ENCODE measurements at regions not wholly inside any gene's neighbourhood (a gene's known extent, or its start where the extent isn't known, plus 50 kb on each side); places are given as distances from the start of the nearest gene placed in this dataset.

- peaks cover 8% of the 10 kb centered on the region for H3K4me1 ChIP-seq
- no peak overlapping the region for H2AFZ ChIP-seq (replicated peaks)
- no peaks in the 10 kb centered on the region for H4K20me1 ChIP-seq (ENCODE audit: low read depth)
- no peaks in the 10 kb centered on the region for H3K9me3 ChIP-seq (ENCODE audit: low read depth)
- H3K9me3 Mint-ChIP-seq, result no peaks in the 10 kb centered on the region
- no peaks in the 10 kb centered on the region for H3F3A ChIP-seq (ENCODE audit: low read depth)
- H3K27ac ChIP-seq, result no peak overlapping the region
- H3K27ac Mint-ChIP-seq, result no peak overlapping the region
- H3K4me1 Mint-ChIP-seq, result no peaks in the 10 kb centered on the region
- no peak overlapping the region for H3K4me3 ChIP-seq
- H3K4me2 ChIP-seq, result no peak overlapping the region
- H3K4me3 Mint-ChIP-seq, result no peak overlapping the region
- no peaks in the 10 kb centered on the region for H3K27me3 ChIP-seq
- no peaks in the 10 kb centered on the region for H3K27me3 Mint-ChIP-seq (ENCODE audit: insufficient read depth, low read depth)
- no peaks in the 10 kb centered on the region for H3K79me2 ChIP-seq (ENCODE audit: low read depth)
- no peaks in the 10 kb centered on the region for H3K36me3 Mint-ChIP-seq
- no peak overlapping the region for H3K9ac ChIP-seq
- no peak for DNase-seq (ENCODE audit: low spot score)
- TF ChIP-seq CTCF (IDR thresholded peaks at IDR 0.05) (no peak), EZH2 (IDR thresholded peaks at IDR 0.05) (no peak), EZH2phosphoT487 (IDR thresholded peaks at IDR 0.05) (no peak)
- H3K36me3 ChIP-seq, result no peaks in the 10 kb centered on the region
Measured at GRCh38 chr9:3700772-3701171, 175.0 kb upstream of the RFX3 start.

- TF ChIP-seq CTCF (IDR thresholded peaks at IDR 0.05), result no peak
- TF ChIP-seq EZH2phosphoT487 (IDR thresholded peaks at IDR 0.05), result no peak
- TF ChIP-seq EZH2 (IDR thresholded peaks at IDR 0.05), result no peak
- H3K79me2 ChIP-seq (ENCODE audit: low read depth), result no peaks in the 10 kb centered on the region
- Mint-ChIP-seq H3K27ac (no peak overlapping the region), H3K4me1 (no peaks in the 10 kb centered on the region), H3K4me3 (no peak overlapping the region), H3K36me3 (no peaks in the 10 kb centered on the region), H3K27me3 (ENCODE audit: insufficient read depth, low read depth) (no peaks in the 10 kb centered on the region), H3K9me3 (no peaks in the 10 kb centered on the region)
- H3K27ac ChIP-seq, result no peak overlapping the region
- no peak overlapping the region for H3K4me2 ChIP-seq
- H3K4me1 ChIP-seq, result peaks cover 8% of the 10 kb centered on the region
- H4K20me1 ChIP-seq (ENCODE audit: low read depth), result no peaks in the 10 kb centered on the region
- DNase-seq (ENCODE audit: low spot score), result no peak
- H3K4me3 ChIP-seq, result no peak overlapping the region
- no peaks in the 10 kb centered on the region for H3F3A ChIP-seq (ENCODE audit: low read depth)
- no peak overlapping the region for H2AFZ ChIP-seq (replicated peaks)
- no peaks in the 10 kb centered on the region for H3K36me3 ChIP-seq
- H3K27me3 ChIP-seq, result no peaks in the 10 kb centered on the region
- no peaks in the 10 kb centered on the region for H3K9me3 ChIP-seq (ENCODE audit: low read depth)
- H3K9ac ChIP-seq, result no peak overlapping the region
Measured at GRCh38 chr9:3699883-3700282, 174.1 kb upstream of the RFX3 start.

GRCh38 chr9:3698531-3698930 is 172.7 kb upstream of the RFX3 start:
- Mint-ChIP-seq H3K9me3 (no peaks in the 10 kb centered on the region), H3K27ac (no peak overlapping the region), H3K27me3 (ENCODE audit: insufficient read depth, low read depth) (no peaks in the 10 kb centered on the region), H3K4me3 (no peak overlapping the region), H3K4me1 (no peaks in the 10 kb centered on the region), H3K36me3 (no peaks in the 10 kb centered on the region)
- no peak for DNase-seq (ENCODE audit: low spot score)
- H3K27ac ChIP-seq, result no peak overlapping the region
- no peak overlapping the region for H3K4me2 ChIP-seq
- peaks cover 8% of the 10 kb centered on the region for H3K4me1 ChIP-seq
- H3K79me2 ChIP-seq (ENCODE audit: low read depth), result no peaks in the 10 kb centered on the region
- H2AFZ ChIP-seq (replicated peaks), result no peak overlapping the region
- H4K20me1 ChIP-seq (ENCODE audit: low read depth), result no peaks in the 10 kb centered on the region
- H3K9me3 ChIP-seq (ENCODE audit: low read depth), result no peaks in the 10 kb centered on the region
- no peak overlapping the region for H3K9ac ChIP-seq
- H3K4me3 ChIP-seq, result no peak overlapping the region
- no peaks in the 10 kb centered on the region for H3K27me3 ChIP-seq
- TF ChIP-seq EZH2 (IDR thresholded peaks at IDR 0.05) (no peak), CTCF (IDR thresholded peaks at IDR 0.05) (no peak), EZH2phosphoT487 (IDR thresholded peaks at IDR 0.05) (no peak)
- no peaks in the 10 kb centered on the region for H3F3A ChIP-seq (ENCODE audit: low read depth)
- no peaks in the 10 kb centered on the region for H3K36me3 ChIP-seq

GRCh38 chr9:3698076-3698475 is 172.3 kb upstream of the RFX3 start:
- no peaks in the 10 kb centered on the region for H3F3A ChIP-seq (ENCODE audit: low read depth)
- no peak overlapping the region for H3K4me3 Mint-ChIP-seq

More at GRCh38 chr9:3698076-3698475, 172.3 kb upstream of the RFX3 start:
- no peaks in the 10 kb centered on the region for H3K79me2 ChIP-seq (ENCODE audit: low read depth)
- no peaks in the 10 kb centered on the region for H3K9me3 Mint-ChIP-seq
- DNase-seq (ENCODE audit: low spot score), result no peak
- no peak overlapping the region for H3K27ac Mint-ChIP-seq
- no peaks in the 10 kb centered on the region for H3K4me1 Mint-ChIP-seq
- no peak overlapping the region for H3K4me2 ChIP-seq
- peaks cover 8% of the 10 kb centered on the region for H3K4me1 ChIP-seq
- no peak overlapping the region for H3K4me3 ChIP-seq
- H3K27me3 ChIP-seq, result no peaks in the 10 kb centered on the region
- no peaks in the 10 kb centered on the region for H3K9me3 ChIP-seq (ENCODE audit: low read depth)
- H4K20me1 ChIP-seq (ENCODE audit: low read depth), result no peaks in the 10 kb centered on the region
- H3K27ac ChIP-seq, result no peak overlapping the region
- no peaks in the 10 kb centered on the region for H3K36me3 Mint-ChIP-seq
- no peaks in the 10 kb centered on the region for H3K36me3 ChIP-seq
- TF ChIP-seq EZH2phosphoT487 (IDR thresholded peaks at IDR 0.05), result no peak
- TF ChIP-seq CTCF (IDR thresholded peaks at IDR 0.05), result no peak
- TF ChIP-seq EZH2 (IDR thresholded peaks at IDR 0.05), result no peak
- H3K9ac ChIP-seq, result no peak overlapping the region
- H2AFZ ChIP-seq (replicated peaks), result no peak overlapping the region
- H3K27me3 Mint-ChIP-seq (ENCODE audit: insufficient read depth, low read depth), result no peaks in the 10 kb centered on the region

Measured in neural progenitor cell (in vitro differentiated cells).